Cardiac fibroblast (primary cell): ENCODE measurements at regions not wholly inside any gene's neighbourhood (a gene's known extent, or its start where the extent isn't known, plus 50 kb on each side); places are given as distances from the start of the nearest gene placed in this dataset.
"Not testable (repeated sequence)": the region's sequence is repeated elsewhere in the genome, so short reads cannot be mapped to it uniquely, and the experiment has no call there.

Source experiments
- DNase-seq, 2 donors: peaks; one replicate each; pipeline versions ENCODE4 v3.0.0 to v3.0.0-alpha.2; 2010; ENCODE audit warnings: low read depth in 2 of 2
- H3K4me3 ChIP-seq, 2 donors: replicated peaks in 1 of 2; 1 replicate in 1 of 2; 2 replicates in 1 of 2; pipeline ENCODE4 v1.5.1; 2011; ENCODE audit warnings: low read depth in 2 of 2, low read length in 2 of 2, mild to moderate bottlenecking in 2 of 2, moderate library complexity in 1 of 2
- CTCF ChIP-seq: IDR thresholded peaks from one replicate; pipeline ENCODE4 v1.5.1; 2011; ENCODE audit warnings: low read depth, mild to moderate bottlenecking, low read length, inconsistent platforms

GRCh38 chrX:497186-498014, 110.7 kb upstream of the PPP2R3B start:
- TF ChIP-seq CTCF: no peak
- no peak for DNase-seq
- no peak overlapping the region for H3K4me3 ChIP-seq

GRCh38 chrX:498901-499300, 112.2 kb upstream of the PPP2R3B start:
- DNase-seq, H3K4me3 ChIP-seq: not testable (repeated sequence)

GRCh38 chrX:499870-500364, 113.2 kb upstream of the PPP2R3B start:
- DNase-seq: no peak
- TF ChIP-seq CTCF: no peak
- H3K4me3 ChIP-seq: no peak overlapping the region

DNA sequence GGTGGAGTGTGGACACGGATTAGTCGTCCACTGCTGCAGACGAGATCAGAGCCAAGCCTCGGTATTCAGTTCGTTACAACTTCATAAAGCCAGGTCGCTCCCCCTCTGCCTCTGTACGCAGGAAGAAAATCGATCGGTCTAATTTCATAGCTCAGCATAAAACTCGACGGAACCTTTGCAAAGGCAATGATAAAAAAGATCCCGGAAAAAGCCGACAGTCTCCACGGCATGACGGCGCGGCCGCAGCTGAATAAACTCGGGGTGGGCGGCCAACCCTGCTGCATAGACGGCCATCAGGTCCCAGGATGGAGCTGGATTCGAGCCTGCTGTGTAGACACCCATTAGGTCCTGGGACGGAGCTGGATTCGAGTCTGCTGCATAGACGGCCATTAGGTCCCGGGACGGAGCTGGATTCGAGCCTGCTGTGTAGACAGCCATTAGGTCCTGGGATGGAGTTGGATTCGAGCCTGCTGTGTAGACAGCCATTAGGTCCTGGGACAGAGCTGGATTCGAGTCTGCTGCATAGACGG, 113.8 kb upstream of the PPP2R3B start:
- no peak for DNase-seq
- no peak overlapping the region for H3K4me3 ChIP-seq
- TF ChIP-seq CTCF: no peak

GRCh38 chrX:506341-506740, 119.6 kb upstream of the PPP2R3B start:
- H3K4me3 ChIP-seq: no peak overlapping the region
- no peak for DNase-seq
- TF ChIP-seq CTCF: no peak

DNA sequence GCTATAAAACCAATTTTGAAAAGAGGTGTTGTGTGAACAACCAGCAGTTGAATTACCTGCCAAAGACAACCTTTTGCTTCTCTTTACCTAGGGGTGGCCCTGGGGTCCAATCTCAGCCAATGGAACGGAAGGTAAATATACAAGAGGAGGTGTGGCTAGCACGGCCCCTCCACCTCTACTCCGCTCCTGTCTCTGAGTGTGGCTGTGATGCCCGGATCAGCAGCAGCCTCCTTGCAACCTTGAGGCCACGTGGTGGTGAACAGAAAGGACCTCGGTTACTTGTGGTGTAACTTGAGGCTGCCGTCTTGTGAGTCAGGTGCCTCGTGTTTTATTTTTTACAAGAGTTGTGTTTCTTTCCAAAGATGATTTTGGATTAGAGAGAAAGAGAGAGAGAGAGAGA, 121.5 kb upstream of the PPP2R3B start:
- H3K4me3 ChIP-seq: no peak overlapping the region
- no peak for TF ChIP-seq CTCF
- DNase-seq: no peak

DNA sequence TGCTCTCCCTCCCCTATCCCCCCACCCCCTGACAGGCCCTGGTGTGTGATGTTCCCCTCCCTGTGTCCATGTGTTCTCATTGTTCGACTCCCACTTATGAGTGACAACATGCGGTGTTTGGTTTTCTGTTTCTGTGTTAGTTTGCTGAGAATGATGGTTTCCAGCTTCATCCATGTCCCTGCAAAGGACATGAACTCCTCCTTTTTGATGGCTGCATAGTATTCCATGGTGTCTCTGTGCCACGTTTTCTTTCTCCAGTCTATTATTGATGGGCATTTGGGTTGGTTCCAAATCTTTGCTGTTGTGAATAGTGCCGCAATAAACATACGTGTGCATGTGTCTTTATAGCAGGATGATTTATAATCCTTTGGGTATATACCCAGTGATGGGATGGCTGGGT, 121.8 kb upstream of the SHOX start:
- not testable (repeated sequence) for DNase-seq, H3K4me3 ChIP-seq

GRCh38 chrX:511089-511488, 119.5 kb upstream of the SHOX start:
- not testable (repeated sequence) for H3K4me3 ChIP-seq, DNase-seq
